ENCODE measurements at regions not wholly inside any gene's neighbourhood (a gene's known extent, or its start where the extent isn't known, plus 50 kb on each side); places are given as distances from the start of the nearest gene placed in this dataset.
A peak's percentile ranks its signal among the peaks of the same experiment; 100 is the strongest.

DNA sequence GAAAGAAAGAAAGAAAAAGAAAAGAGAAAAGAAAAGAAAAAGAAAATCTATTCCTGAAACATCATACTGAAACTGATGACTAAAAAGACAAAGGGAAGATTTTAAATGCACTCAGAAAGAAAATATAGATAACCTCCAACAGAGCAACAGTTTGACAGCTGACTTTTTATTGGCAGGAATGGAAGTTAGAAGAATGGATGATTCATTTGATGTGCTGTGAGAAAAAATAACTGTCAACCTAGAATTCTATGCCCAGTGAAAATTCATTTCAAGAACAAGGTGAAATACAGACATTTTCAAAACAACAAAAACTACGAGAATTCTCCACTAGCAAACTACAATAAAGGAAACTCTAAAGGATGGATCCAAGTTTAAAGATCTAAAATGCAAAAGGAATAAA is 50.5 kb upstream of the HSPA12A start:
- no peak for DNase-seq (ENCODE audit: low spot score)

GRCh38 chr10:116796469-116796868 is 52.8 kb upstream of the ENO4 start:
- no peak for DNase-seq (ENCODE audit: low spot score)

DNA sequence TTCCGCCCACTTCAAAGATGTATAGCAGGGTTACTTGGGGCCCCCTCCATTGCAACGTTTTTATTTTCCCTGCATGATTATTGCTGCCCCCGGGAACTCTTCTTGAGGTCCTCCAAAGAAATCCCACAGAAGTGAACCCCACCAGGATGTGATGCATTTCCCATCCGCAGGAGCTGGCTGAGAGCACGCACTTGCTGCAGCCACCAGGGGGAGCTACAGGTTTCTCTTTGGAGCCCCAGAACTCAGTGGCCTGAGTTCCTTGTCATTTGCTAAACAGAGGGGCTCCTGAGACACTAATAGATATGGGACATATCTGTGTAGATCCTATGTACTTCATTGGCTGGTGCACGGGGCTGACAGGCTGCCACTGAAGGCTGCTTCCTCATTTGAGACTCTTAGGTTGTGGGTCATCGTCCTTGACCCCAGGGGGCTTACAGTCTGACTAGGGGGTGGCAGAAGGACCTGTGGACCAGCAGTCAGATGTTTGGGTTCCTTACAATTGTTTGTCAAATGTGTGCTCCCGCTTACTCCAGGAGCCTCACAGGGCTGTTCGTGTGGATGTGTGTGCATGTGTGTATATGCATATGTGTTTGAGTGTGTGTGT is 52.3 kb upstream of the ENO4 start:
- DNase-seq (ENCODE audit: low spot score) = peak; percentile 82

- DNase-seq (ENCODE audit: low spot score) = no peak
Measured at GRCh38 chr10:116798859-116799258, 50.4 kb upstream of the ENO4 start.

Measured in AG08396 (cell line).